NCI-H2196 treated with DMSO at 0.1 percent for 48 hours (cell line): ENCODE measurements at regions not wholly inside any gene's neighbourhood (a gene's known extent, or its start where the extent isn't known, plus 50 kb on each side); places are given as distances from the start of the nearest gene placed in this dataset.
A peak's percentile ranks its signal among the peaks of the same experiment; 100 is the strongest.
"Not testable (repeated sequence)": the region's sequence is repeated elsewhere in the genome, so short reads cannot be mapped to it uniquely, and the experiment has no call there.

Experiments
- DNase-seq: peaks from one replicate; lab custom pipeline; 2025; ENCODE audit not compliant: unreplicated experiment; lab: John Stamatoyannopoulos, UW

DNA sequence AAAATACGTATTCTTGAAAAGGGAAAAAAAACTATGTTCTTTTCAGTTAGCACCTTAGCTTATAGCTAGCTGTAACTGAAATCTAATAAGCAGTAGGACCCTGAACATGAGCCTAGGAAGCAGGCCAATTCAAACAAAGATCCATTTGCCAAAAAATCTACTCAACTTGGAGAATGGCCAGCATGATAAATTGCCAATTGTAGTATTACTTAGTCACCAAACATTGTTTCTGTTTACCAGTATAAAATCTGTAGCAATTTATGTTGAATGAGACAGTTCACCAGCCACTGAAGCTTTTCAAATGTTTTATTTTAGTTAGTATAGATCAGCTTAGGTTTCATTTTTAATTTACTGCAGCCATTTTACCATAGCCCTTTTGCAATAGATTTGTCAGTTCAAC, 323.6 kb upstream of the DIPK2B start:
- peak; percentile 3 for DNase-seq

DNA sequence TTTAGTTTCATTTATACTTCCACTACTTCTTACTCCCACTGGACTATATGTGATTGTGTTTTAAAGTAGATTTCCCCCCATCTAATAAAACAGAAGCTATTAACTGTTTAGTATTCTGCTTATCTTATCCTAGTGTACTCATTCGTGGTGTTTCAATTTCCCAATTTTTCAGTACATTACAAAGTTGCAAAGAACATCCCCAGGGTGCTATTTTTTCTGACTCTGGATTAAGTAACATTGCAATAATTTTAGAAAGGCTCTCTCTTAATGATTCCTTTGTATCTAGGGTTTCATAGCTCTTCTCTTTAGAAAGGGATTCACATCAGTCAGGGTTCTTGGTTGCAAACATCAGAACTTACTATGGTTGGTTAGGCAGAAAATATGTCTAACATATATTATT, 317.9 kb upstream of the DIPK2B start:
- DNase-seq, result no peak

GRCh38 chrX:45517090-45517973, 316.7 kb upstream of the DIPK2B start:
- DNase-seq, result no peak

GRCh38 chrX:45515262-45516215, 314.9 kb upstream of the DIPK2B start:
- DNase-seq, result peak; percentile 6

GRCh38 chrX:45513042-45513441, 312.4 kb upstream of the DIPK2B start:
- DNase-seq, result no peak

DNA sequence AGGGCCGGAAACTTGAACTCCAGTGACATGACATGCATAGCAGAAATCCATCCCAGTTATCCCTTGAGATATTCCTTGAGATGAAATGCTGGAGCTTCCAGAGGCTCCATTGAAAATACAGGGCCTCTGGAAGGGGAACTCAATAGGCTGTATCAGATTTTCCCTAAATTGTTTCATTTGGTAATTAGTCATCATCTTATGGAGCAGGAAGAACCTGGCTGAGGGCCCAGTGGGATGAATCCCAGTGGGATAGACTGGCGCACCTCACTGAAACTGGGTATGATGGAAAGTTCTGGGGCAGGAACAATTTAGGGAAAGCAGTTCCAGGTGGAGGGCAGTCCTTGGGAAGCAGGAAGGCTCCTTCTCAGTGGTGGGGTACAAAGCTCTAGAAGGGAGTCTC, 307.8 kb upstream of the DIPK2B start:
- no peak for DNase-seq

DNA sequence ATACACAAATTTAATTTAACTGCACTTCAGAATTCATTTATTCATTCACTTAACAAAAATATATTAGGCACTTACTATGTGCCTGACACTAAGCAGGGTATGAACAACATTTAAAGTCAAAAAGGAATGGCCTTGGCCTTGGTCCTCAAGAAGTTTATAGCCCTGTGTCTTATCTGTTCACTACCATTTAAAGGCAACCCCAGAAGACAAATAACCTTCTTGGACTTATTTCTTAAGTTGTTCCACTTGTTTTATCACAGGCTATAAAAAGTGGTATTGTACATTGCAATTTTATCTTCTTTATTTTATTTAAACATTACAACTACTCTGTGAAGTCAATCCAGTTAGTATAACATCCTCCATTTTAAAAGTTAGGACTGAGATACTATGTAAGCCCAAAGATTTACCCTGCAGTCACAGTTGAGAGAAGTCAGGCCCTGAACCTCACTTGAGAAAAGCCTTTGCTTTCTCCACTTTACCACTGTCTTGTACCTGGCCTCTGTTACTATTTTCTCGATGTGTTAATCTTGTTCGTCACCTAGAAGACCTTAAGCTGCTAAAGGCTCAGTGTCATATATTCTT, 305.6 kb upstream of the DIPK2B start:
- DNase-seq, result no peak

- DNase-seq, result no peak
Observed at GRCh38 chrX:45505214-45505613, 304.5 kb upstream of the DIPK2B start.

DNA sequence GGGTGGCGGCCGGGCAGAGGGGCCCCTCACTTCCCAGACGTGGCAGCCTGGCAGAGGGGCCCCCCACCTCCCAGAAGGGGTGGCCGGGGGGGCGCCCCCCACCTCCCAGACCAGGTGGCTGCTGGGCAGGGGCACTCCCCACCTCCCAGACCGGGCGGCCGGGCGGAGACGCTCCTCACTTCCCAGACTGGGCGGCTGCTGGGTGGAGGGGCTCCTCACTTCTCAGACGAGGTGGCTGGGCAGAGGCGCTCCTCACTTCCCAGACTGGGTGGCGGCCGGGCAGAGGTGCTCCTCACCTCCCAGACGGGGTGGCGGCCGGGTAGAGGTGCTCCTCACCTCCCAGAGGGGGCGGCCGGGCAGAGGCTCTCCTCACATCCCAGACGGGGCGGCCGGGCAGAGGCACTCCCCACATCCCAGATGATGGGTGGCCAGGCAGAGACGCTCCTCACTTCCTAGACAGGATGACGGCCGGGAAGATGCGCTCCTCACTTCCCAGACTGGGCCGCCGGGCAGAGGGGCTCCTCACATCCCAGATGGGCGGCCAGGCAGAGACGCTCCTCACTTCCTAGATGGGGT, 303.2 kb upstream of the DIPK2B start:
- not testable (repeated sequence) for DNase-seq

- DNase-seq, result no peak
Observed at GRCh38 chrX:45502396-45502795, 301.7 kb upstream of the DIPK2B start.

DNA sequence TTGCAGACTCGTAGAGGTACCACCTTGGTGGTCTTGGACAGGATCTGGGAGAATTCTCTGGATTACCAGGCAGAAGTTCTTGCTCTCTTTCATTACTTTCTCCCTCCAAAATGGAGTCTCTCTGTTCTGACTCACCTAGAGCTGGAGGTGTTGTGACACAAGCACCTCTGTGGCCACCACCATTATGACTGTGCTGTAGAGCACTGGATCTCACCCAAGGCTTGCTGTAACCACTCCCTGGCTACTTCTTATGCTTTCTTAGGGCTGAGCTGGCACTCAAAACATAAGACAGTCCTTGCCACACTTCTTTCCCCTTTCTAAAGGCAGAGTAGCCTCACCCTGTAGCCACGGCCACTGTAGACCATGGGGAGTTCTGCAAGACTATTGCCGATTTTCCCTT, 296.6 kb upstream of the DIPK2B start:
- no peak for DNase-seq

- DNase-seq, result no peak
Observed at GRCh38 chrX:45485719-45486118, 285.0 kb upstream of the DIPK2B start.

- DNase-seq, result no peak
Observed at GRCh38 chrX:45479835-45480422, 279.3 kb upstream of the DIPK2B start.

- no peak for DNase-seq
Observed at GRCh38 chrX:45479196-45479834, 278.6 kb upstream of the DIPK2B start.

DNA sequence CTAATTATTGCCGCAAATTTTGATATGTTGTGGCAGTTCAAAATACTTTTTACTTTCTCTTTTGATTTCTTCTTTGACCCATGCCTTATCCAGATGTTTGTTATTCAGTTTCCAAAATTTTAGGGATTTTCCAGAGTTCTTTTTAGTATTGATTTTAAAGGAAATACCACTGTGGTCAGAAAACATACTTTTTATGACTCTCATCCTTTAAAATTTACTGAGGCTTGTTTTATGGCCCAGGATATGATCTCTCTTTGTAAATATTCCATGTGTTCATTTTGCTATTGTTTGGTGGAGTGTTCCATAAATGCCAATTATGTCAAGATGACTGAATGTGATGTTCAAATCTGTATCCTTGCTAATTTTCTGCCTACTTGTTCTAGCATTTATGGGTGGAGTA, 272.3 kb upstream of the DIPK2B start:
- no peak for DNase-seq

DNA sequence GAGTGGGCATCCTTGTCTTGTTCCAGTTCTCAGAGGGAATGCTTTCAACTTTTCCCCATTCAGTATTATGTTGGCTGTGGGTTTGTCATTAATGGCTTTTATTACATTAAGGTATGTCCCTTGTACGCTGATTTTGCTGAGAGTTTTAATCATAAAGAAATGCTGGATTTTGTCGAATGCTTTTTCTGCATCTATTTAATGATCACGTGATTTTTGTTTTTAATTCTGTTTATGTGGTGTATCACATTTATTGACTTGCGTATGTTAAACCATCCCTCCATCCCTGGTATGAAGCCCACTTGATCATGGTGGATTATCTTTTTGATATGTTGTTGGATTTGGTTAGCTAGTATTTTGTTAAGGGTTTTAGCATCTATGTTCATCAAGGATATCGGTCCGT, 266.9 kb upstream of the DIPK2B start:
- not testable (repeated sequence) for DNase-seq

- DNase-seq, result not testable (repeated sequence)
Observed at GRCh38 chrX:45455732-45456131, 255.1 kb upstream of the DIPK2B start.

GRCh38 chrX:45454290-45454689, 253.6 kb upstream of the DIPK2B start:
- DNase-seq, result no peak

DNA sequence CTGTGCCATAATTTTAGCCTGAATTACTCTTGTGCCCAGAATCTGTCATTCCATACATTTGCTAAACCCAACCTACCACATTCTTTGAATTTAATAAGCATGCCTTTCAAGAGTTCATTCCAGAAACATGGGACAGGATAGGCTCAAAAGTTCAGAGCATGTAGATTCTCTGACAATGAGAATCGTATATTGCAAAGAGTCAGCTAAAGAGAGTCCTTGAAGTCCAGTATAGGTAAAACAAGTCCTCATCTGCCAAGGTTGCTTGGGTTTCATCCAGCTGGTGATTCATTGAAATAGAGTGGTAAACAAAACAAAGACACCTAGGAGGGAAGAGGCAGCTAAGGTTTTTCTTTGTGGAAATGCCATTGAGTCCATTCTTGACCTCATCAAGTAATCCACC, 249.3 kb upstream of the DIPK2B start:
- no peak for DNase-seq

- DNase-seq, result no peak
Observed at GRCh38 chrX:45447995-45448394, 247.3 kb upstream of the DIPK2B start.
